NOMO-1 treated with dmso at 0.1 percent for 144 hours (cell line): ENCODE measurements at regions not wholly inside any gene's neighbourhood (a gene's known extent, or its start where the extent isn't known, plus 50 kb on each side); places are given as distances from the start of the nearest gene placed in this dataset.

Experiments
- DNase-seq: peaks from one replicate; lab custom pipeline; 2025; ENCODE audit not compliant: unreplicated experiment; lab: John Stamatoyannopoulos, UW

DNA sequence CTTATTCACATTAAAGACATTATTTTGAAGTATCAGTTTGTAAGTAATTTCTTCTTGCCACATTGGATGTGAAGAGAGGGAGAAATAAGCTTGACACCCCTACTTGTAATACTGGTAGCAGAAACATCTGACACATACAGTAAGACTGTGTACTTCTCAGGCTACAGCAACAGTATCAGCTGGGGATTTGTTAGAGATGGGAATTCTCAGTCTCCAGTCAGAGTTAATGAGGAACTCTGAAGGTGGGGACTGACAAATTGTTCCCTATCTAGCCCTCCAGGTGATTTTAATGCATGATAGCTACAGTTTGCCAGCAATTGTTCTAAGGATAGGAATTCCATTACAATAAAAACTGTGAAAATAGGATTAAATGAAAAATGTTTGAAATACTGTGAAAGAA lies 524.8 kb downstream of the PRR16 start:
- no peak for DNase-seq

DNA sequence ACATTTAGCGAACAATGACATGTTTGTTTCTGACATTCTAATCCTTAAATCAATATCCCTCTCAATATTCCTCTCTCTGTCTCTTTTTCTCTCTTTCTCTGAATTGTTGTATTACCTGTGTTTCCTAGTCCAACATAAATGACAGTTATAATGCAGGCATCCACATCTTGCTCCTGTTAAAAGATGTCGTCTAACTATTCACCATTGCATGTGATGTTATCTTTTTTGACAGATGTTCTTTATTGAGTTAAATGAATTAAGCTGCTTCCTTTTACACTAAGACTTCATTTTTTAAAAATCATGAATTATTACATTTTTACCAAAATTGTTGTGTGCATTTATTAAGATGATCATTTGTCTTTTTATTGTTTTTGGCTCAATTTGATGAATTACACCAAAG lies 527.5 kb downstream of the PRR16 start:
- DNase-seq, result no peak

DNA sequence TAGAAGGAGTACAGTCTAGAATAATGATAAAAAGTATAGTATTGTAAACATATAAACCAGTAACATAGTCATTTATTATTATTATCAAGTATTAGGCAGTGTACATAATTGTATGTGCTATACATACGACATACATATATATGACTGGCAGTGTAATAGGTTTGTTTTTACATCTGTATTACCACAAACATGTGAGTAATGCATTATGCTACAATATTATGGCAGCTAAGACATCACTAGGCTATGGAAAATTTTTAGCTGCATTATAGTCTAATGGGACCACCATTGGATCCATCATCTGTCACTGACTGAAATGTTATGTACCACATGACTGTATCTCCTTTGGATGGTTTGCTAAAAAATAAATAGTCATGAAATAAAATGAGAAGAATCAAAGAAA lies 530.0 kb downstream of the PRR16 start:
- DNase-seq, result no peak

DNA sequence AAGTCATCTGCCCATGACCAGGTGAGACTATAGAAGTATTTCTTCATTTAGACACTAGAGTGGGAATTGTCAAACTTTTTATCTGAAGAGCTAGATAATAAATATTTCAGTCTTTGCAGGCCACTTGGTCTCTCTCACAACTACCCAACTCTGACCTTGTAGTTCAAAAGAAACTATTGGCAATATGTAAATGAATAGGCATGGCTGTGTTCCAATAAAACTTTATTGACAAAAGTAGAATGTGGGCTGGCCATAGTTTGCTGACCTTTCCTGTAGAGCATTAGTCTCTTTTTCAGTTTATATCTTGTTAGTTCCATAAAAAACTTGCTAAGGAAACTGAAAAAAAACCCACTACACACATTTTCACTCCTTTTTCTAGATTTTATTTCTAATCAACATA lies 535.5 kb downstream of the PRR16 start:
- DNase-seq, result no peak

GRCh38 chr5:121006217-121006616 lies 542.1 kb downstream of the PRR16 start:
- DNase-seq, result no peak

DNA sequence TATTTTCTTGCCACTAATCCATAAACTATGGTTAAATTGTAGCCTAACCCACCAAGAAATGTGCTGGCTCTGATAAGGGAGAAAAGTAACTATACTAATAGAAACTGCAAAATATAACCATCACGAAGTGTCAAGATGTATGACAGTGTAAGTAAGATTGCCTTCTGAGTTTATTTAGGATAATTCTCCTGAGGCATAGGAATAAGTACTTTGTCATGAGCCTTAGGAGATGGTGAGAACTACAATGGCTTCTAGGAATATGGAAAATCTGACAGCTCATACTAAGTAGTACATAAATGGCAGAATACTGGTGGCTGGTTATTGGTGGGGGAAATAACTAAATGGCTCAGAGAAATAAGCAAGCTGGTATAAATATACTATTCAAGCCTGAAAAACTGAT lies 543.9 kb downstream of the PRR16 start:
- no peak for DNase-seq

DNA sequence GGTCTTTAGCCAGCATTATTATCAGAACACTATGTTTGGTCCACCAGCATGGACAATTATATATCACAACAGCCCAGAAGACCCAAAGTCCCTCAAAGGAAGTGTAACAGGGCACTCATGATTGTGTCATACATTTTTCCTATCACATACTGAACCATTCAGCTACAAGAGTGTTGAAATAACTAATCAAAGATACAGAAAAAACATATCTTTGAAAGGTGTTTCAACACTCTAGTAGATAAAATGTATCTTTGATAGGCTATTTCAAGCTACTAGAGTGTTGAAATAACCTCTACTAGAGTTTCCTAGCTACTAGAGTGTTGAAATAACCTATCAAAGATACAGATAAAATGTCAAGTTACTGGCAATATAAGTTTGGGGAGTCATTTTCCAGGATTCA lies 545.0 kb downstream of the PRR16 start:
- DNase-seq, result no peak

- no peak for DNase-seq
Measured at GRCh38 chr5:121018004-121018403, 553.9 kb downstream of the PRR16 start.

DNA sequence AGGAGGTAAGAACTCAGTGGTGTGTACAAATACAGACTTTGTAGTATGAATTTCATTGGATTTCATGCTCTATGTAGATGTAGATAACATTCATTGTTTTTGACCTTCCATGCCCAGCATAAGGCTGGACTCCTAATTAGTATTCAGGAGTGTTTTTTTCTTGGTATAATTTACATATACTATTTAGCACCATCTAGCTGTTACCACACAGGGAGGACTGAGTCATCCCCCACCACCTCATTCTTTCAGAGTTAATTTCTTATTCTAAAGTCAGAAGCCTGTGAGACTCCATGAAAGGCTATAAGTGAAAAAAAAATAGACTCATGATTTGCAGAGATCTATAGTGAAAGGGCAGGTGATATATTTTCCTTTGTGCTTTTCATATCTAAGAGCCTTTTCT lies 555.0 kb downstream of the PRR16 start:
- no peak for DNase-seq

DNA sequence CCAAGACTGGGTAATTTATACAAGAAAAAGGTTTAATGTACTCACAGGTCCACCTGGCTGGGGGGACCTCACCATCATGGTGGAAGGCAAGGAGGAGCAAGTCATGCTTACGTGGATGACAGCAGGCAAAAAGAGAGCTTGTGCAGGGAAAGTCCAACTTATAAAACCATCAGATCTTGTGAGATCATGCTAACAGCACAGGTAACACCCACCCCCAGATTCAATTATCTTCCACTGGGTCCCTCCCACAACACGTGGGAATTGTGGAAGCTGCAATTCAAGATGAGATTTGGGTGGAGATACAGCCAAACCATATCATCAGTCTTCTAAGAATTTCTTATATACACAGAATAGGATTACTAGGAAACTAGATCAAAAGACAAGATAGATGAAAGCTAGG lies 555.6 kb downstream of the PRR16 start:
- no peak for DNase-seq

GRCh38 chr5:121021681-121022080 lies 557.6 kb downstream of the PRR16 start:
- DNase-seq, result no peak

DNA sequence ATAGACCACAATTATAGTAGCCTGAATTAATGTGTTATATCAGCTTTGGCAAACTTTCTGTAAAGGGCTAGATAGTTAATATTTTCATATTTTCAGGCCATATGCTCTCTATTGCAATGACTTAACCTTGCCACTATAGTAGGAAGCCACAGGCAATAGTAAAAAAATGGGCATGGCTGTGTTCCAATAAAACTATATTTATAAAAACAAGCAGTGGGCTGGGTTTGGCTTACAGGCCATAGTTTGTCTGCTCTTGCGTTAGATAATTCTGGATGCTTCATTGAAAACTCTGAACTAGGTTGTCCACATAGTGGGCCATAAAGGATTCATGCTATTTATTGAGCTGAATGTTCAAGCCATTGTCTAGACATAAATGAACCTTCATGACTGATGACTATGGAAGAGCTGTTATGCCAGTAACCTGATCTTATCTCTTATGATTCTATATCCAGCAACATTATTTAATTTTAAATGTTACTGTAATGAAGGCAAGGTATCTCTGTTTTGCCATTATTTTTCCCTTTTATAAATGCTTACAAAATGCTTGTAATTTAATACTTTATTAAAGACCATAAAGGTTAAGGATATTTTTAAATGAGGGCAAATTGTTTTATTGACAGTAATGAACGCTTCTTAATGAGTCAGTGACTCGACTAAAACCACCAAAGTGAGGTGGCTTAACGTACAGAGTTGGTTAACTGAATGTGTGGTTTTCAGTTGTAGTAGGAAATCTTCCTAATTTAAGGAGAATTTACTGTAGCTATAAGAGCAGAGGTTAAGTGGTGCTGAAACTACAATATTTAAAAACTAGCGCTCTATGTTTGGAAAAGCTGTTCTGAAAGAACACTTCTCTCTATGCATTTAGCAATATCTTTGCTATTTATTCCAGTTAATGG lies 560.6 kb downstream of the PRR16 start:
- DNase-seq, result no peak

DNA sequence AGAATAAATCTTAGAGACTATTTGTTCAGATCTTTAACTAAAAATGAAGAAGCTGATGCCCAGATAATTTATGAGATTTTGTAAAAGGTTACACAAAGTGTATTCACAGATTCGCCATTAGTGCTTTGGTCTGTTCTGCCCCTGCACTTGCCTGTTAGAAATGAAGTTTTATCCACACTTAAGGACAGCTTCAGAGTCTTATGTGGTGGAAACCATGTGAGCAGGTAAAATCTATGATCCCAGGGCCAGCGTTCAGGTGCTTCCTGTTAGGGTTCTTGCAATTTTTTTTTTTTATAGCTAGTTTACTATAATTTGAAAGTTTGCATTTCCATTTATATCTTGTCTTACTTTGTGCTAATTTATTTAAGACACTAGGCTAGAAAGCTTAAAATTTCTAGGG lies 561.6 kb downstream of the PRR16 start:
- no peak for DNase-seq

DNA sequence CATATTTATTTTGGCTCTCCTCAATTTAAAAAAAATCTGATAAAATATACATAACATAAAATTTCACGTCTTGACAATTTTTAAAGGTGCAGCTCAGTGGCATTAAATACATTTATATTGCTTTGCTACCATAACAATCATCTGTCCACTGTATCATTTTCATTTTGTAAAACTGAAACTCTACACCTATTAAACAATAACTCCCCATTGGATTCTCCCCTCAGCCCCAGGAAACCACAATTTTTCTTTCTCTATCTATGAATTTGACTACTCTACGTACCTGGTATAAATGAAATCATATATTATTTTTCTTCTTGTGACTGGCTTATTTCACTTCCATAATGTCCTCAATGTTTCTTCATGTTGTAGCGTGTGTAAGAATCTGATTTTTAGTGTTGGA lies 563.5 kb downstream of the PRR16 start:
- DNase-seq, result no peak

DNA sequence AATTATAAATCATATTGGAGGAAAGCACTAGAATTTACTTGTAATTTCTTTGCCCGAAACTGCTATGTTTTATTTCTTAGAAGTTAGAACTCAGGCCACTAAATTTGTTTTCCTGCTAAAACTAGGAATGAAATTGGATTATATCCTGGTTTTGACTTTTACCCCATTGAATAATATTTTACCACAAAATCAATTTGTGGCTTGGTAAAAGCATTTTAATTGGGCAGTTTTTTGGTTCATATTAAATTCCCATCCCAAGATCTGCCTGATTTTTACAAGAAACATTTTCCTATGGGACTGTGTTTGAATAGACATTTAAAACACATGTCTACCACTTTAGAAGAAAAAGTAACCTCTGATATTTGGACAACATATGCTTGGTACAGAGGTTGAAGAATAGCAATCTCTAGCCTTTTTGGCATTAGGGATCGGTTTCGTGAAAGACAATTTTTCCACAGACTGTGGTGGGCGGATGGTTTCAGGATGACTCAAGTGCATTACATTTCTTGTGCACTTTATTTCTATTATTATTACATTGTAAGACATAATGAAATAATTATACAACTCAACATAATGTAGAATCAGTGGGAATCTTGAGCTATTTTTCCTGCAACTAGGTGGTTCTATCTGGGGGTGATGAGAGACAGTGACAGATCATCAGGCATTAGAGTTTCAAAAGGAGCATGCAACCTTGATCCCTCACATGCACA lies 565.6 kb downstream of the PRR16 start:
- DNase-seq, result no peak

GRCh38 chr5:121031491-121031890 lies 567.4 kb downstream of the PRR16 start:
- DNase-seq, result no peak

- no peak for DNase-seq
Measured at GRCh38 chr5:121033334-121033733, 569.2 kb downstream of the PRR16 start.

DNA sequence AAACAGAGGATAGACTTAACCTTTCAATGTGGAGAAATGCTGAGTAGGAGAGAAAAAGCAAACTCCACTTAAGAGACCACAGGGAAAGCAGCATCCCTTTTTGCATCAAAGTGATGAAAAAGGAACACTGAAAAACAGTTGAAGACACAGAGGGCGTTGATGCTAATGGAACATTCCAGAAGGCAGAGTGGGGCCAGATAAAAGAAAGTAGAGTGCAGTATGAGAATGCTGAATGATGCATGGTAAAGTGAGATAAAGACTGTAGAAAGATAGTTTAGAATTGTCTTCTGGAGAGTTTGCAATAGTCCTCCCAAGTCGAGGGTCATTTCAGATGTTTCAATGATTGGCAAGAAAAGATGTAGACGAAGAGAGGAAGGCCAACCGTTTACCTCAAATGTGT lies 574.3 kb downstream of the PRR16 start:
- no peak for DNase-seq

DNA sequence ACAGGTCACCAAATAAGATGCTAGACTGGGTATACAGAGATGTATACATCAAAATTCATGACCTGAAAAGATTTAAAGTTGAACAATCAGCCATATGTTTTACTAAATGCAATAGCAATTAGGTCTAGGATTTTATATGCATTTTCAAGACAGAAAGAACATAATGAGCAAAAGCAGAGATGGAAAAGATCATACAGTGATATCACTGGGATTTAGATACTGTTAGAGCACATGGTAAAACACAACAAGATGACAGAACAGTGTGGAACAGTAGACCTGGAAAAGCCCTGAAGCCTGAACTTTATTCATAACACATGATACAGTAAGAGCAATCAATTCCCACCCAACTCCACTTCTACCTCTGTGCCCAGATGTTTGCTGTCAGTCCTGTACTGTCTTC lies 585.9 kb downstream of the PRR16 start:
- DNase-seq, result no peak

- no peak for DNase-seq
Measured at GRCh38 chr5:121053055-121053985, 589.2 kb downstream of the PRR16 start.

DNA sequence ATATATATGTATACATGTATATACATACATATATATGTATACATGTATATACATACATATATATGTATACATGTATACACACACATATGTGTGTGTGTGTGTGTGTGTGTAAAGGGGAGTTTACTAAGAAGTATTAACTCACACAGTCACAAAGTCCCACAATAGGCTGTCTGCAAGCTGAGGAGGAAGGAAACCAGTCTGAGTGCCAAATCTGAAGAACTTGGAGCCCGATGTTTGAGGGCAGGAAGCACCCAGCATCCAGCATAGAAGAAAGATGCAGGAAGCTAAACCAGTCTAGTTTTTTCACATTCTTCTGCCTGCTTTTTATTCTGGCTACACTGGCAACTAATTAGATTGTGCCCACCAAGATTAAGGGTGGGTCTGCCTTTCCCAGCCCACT lies 591.5 kb downstream of the PRR16 start:
- no peak for DNase-seq
